GM18508 (cell line): ENCODE measurements at regions not wholly inside any gene's neighbourhood (a gene's known extent, or its start where the extent isn't known, plus 50 kb on each side); places are given as distances from the start of the nearest gene placed in this dataset.
"Not testable (repeated sequence)": the region's sequence is repeated elsewhere in the genome, so short reads cannot be mapped to it uniquely, and the experiment has no call there.

ENCODE experiments used
- ATAC-seq: cut with Tn5 transposase; IDR thresholded peaks from one replicate; pipeline ENCODE4 v1.9.1; 2021; ENCODE audit warnings: moderate number of reproducible peaks; ENCODE audit not compliant: insufficient read depth, unreplicated experiment

- no peak for ATAC-seq
Observed at GRCh38 chr14:22492622-22493542, 96.1 kb downstream of the DAD1 start.

DNA sequence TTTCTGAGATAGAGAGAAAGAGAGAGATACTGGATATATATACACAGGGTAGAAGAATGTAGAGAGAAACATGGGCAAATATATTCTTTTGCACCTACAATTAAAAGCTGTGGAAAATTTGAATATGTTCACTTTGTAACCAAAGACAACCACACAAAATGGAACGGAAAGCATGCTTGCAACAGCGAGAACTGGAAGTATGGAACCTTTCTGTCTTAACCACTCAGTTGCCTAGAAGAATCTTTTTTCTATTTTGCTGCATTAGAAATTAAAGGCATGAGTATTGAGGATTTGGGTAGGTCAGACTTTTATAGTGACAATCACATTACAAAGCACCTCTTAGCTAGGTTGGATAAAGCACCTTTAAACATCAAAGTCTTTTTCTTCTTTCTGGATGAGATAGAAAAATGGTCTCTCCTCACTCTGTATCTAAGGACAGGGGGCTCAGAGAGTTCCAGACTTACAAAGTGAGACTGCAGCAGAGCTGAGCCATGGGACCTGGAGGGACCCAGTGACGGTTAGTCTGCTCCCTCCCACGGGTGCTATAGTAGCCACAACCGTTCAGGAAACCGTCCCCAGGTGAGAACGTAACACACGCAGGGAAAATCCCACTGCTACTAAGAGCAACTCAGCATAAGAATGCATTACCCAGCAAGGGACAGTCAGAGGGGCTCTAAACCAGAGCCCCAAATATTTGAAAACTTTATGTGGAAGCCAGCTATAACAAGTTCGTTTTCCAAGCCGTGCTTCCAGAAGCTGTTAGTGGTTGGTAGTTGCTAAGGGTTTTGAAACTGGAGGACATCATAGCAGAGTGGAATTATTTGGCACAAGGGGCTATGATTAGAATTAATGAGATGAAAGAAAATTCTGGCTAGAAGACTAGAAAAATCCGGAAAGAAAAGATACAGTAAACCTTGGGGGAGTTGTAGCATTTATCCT, 97.1 kb downstream of the DAD1 start:
- no peak for ATAC-seq

- ATAC-seq, result not testable (repeated sequence)
Observed at GRCh38 chr14:22491053-22491452, 98.0 kb downstream of the DAD1 start.

DNA sequence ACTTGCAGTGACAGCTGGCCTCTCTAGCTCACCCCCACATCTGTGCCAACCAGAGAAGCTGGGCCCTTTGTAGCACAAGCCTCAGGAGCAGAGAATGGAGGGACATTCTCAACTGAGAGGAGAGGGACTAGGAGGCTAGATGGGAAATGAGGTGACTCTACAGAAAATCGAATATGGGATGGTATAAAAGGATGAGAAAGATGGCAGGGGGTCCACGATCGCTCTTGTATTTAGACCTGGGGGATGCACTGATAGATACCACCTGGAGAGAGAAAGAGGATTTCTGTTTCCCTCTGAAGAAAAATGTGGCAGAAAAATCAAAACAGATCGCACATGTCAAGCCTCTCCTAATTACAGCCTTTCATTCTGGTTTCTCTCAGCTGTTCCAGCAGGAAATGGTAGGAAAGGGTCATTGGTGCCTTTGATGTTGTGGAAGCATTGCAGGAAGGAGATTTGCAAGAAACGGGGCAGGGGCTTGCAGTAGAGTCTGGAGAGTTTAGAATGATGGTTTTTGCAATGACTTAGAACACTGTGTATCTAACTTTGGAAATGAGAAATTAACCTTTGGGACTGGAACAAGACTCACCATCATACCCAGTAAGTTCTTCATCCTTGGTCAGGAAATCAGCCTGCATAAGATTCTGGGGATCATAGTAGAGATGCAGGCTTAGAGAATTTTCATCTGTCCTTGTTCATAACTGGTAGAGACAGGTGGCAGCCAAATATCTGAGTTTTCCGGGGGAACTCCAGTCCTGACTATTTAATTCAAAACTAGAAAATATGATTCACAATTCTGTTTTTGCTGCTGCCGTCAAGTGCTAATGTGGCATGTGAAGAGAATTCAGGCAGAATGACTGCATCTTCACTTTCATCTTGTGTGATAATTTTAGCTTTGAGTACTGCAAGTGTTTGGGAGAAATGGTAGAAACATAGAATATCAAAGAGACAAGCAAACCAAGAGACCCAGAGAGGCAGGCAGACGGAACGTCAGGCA, 98.8 kb downstream of the DAD1 start:
- no peak for ATAC-seq

DNA sequence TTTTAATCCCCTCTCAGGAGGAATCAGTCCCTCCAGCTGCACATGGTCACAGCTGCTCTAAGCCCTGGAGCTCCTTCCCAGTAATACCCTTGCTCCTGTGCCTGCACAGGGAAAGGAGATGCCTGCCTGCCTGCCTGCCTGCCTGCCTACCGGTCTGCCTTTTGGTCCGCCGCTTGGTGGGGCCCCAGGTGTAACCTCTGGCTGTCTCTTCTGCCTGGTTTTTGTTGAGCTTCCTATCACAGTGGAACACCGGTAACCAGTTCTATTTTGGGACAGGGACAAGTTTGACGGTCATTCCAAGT, 99.8 kb downstream of the DAD1 start:
- no peak for ATAC-seq

GRCh38 chr14:22488522-22489243, 100.3 kb downstream of the DAD1 start:
- no peak for ATAC-seq

DNA sequence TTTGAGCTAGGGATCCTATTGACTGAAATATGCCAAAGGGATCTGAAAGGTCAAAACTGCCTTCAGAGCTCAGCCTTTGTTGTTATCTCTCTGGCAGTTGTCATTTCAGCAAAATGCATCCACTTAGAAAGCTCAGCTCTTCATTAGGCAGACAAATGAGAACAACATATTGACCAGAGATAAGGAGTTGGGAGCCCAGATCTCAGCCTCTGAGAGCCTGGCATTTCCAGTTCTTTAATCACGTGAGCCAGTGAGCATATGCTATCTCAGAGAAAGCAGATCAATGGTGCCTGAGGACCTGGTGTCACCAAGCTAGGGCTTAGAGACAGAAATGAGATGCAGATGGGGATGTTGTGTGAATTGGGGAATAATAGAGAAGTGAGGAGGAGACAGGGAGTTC, 101.1 kb downstream of the DAD1 start:
- ATAC-seq, result no peak

GRCh38 chr14:22487401-22487800, 101.6 kb downstream of the DAD1 start:
- ATAC-seq, result no peak

DNA sequence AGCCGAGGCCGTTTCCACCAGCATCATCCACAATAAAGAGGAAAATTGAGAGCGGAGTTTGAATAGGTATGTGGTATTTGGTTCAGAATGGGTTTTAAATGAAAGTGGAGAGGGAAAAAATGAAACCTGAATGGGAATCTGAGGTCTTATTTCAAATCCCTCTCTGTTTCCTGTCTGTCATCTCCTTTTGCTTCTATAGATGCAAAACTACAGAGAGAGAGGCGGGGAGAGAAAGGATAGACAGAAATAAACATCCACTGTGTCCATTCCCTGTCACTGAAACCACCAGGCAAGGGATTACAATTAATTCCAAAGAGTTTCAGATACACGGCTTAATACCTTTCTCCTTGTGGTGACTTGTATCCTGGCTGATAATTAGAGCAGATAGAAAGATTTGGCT, 102.3 kb downstream of the DAD1 start:
- no peak for ATAC-seq

DNA sequence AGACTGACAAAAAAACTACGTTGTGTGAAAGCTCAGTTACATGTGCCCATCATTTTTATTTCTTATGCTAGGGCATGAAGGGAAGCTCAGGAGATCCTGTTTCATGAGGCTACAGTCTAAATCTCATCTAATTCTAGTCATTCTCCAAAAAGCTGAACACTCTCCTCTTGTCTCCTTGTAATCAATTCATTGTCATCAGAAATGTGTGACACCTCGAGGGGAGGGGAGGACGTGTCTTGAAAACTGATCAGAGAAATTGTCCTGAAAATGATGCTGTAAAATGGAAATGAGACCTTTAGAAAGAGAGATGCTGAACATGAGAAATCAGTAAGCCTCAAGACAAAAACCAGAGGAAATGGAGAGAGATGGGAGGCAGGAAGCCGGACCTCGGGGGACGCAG, 103.4 kb downstream of the DAD1 start:
- no peak for ATAC-seq

- ATAC-seq, result no peak
Observed at GRCh38 chr14:22485178-22485577, 103.8 kb downstream of the DAD1 start.

DNA sequence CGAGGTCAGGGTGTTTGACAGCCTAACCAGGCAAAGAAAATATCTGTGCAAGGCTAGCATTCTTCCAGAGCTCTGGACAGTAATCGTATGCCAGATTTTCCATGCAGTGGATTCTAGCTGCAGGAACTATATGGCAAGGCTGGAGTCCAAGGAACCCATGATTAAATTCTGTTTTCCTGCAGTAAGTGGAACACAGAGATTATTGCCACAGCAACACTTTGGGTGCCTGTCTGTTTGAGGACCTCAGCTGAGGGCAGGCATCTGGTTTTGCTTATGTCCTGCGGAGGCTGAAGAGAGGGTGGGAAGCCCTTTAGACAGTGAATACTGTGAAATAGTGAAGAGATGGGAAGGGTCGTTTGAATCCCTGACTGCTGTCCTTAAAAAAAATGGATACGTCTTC, 104.4 kb downstream of the DAD1 start:
- ATAC-seq, result no peak

- no peak for ATAC-seq
Observed at GRCh38 chr14:22483863-22484593, 105.0 kb downstream of the DAD1 start.

- ATAC-seq, result no peak
Observed at GRCh38 chr14:22482782-22483553, 106.1 kb downstream of the DAD1 start.

GRCh38 chr14:22482085-22482694, 106.8 kb downstream of the DAD1 start:
- ATAC-seq, result no peak

DNA sequence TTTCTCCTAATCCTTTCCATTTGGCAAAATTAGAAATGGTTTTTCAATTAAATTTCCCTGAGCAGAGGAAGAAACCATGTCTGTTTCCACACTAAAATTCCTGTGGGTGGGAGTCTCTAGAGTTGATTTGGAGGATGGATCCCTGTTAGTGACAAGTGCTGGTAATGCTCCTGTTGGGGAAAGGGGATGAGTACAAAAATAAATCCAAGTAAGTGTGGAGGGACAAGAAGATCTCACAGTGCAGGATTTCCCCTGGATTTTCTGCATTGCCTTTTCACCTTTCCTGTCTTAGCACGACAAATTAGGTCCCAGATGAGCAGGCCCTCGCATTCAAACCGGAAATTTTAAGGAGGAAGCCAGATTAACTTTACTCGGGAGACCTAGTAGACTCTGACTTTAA, 107.5 kb downstream of the DAD1 start:
- ATAC-seq, result no peak

DNA sequence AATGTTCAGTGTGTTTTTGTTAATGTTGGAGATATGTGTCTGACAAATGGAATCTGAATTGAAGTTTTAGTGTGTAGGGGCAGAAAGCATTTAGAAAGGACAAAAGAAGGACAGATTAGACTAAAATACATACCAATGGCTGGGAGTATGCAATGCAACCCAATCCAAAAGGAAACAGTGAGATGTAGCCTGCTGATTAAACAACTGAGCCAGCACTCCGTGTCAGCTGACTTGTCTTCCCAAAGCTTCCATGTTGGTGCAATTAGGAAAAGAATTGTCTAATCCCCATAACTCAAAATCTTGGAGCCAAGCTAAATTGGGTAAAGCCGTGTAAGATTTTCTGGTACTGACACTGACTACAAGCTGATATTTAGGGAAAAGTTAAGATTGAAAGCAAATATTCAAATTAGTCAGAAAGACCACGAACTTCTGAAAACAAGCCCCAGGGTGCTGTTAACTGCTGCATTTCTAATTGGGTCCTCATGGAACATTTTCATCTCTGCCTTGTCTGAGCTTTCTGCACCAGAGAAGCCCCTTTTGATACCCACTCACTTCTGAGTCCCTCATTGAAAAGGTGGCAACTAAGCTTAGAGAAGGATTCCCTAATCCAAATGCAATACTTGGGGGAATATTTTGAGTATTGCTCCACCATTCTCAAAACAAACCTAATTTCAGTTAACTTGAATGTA, 109.1 kb downstream of the DAD1 start:
- ATAC-seq, result no peak
